Hepatic stellate cell (primary cell): ENCODE measurements at regions not wholly inside any gene's neighbourhood (a gene's known extent, or its start where the extent isn't known, plus 50 kb on each side); places are given as distances from the start of the nearest gene placed in this dataset.

Source experiments
- DNase-seq: peaks from one replicate; pipeline ENCODE4 v3.0.0; 2011; ENCODE audit warnings: low spot score

GRCh38 chr10:128680116-128680515 lies 553.9 kb upstream of the MKI67 start:
- DNase-seq: no peak

- no peak for DNase-seq
These were observed 558.0 kb upstream of the MKI67 start for GRCh38 chr10:128684215-128684614.

GRCh38 chr10:128686630-128687278 lies 560.5 kb upstream of the MKI67 start:
- no peak for DNase-seq

- DNase-seq: no peak
These were observed 561.2 kb upstream of the MKI67 start for GRCh38 chr10:128687408-128687807.

GRCh38 chr10:128687927-128688549 lies 561.8 kb upstream of the MKI67 start:
- no peak for DNase-seq

- DNase-seq: no peak
These were observed 563.4 kb upstream of the MKI67 start for GRCh38 chr10:128689667-128690066.

- no peak for DNase-seq
These were observed 567.4 kb upstream of the MKI67 start for GRCh38 chr10:128693493-128694131.

GRCh38 chr10:128694168-128694850 lies 568.1 kb upstream of the MKI67 start:
- no peak for DNase-seq

- no peak for DNase-seq
These were observed 568.9 kb upstream of the MKI67 start for GRCh38 chr10:128694851-128695725.

- DNase-seq: no peak
These were observed 569.7 kb upstream of the MKI67 start for GRCh38 chr10:128695931-128696330.

GRCh38 chr10:128697437-128697836 lies 571.2 kb upstream of the MKI67 start:
- DNase-seq: no peak

- no peak for DNase-seq
These were observed 575.2 kb upstream of the MKI67 start for GRCh38 chr10:128701381-128701780.

- no peak for DNase-seq
These were observed 575.6 kb upstream of the MKI67 start for GRCh38 chr10:128701837-128702236.

GRCh38 chr10:128704716-128705115 lies 578.5 kb upstream of the MKI67 start:
- DNase-seq: no peak

- no peak for DNase-seq
These were observed 582.0 kb upstream of the MKI67 start for GRCh38 chr10:128708182-128708581.

- no peak for DNase-seq
These were observed 583.5 kb upstream of the MKI67 start for GRCh38 chr10:128709686-128710085.

GRCh38 chr10:128710098-128710797 lies 584.0 kb upstream of the MKI67 start:
- no peak for DNase-seq

- no peak for DNase-seq
These were observed 584.6 kb upstream of the MKI67 start for GRCh38 chr10:128710798-128711183.

- DNase-seq: no peak
These were observed 585.6 kb upstream of the MKI67 start for GRCh38 chr10:128711806-128712205.

- DNase-seq: no peak
These were observed 586.6 kb upstream of the MKI67 start for GRCh38 chr10:128712661-128713400.

- DNase-seq: no peak
These were observed 587.2 kb upstream of the MKI67 start for GRCh38 chr10:128713471-128713870.
